ENCODE measurements at regions not wholly inside any gene's neighbourhood (a gene's known extent, or its start where the extent isn't known, plus 50 kb on each side); places are given as distances from the start of the nearest gene placed in this dataset.

DNA sequence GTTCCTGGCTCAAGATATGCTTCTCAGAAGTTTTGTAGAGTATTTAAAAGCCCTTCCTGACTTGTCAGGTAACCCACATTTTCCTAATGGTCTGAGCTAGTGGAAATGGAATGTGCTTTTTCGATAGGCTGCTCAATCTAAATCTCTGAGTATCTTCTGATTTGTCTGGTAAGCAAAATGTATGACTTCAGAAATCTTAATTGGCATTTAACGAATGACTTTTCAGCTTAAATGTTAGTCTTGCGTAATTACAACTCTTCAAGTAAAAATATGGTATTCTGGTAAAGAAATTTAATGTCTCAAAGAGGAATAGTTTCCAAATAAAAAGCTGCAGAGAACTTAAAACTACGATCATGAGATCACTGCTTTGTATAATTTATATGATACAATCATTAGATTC, 379.1 kb downstream of the ANKRD50 start:
- TF ChIP-seq, protein P1, sequence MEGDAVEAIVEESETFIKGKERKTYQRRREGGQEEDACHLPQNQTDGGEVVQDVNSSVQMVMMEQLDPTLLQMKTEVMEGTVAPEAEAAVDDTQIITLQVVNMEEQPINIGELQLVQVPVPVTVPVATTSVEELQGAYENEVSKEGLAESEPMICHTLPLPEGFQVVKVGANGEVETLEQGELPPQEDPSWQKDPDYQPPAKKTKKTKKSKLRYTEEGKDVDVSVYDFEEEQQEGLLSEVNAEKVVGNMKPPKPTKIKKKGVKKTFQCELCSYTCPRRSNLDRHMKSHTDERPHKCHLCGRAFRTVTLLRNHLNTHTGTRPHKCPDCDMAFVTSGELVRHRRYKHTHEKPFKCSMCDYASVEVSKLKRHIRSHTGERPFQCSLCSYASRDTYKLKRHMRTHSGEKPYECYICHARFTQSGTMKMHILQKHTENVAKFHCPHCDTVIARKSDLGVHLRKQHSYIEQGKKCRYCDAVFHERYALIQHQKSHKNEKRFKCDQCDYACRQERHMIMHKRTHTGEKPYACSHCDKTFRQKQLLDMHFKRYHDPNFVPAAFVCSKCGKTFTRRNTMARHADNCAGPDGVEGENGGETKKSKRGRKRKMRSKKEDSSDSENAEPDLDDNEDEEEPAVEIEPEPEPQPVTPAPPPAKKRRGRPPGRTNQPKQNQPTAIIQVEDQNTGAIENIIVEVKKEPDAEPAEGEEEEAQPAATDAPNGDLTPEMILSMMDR (IDR thresholded peaks at IDR 0.05; ENCODE audit: low read depth, low read length, missing control alignments) = no peak
- Histone ChIP-seq H3K36me3 (replicated peaks) (no peaks in the 10 kb centered on the region), H3K4me3 (ENCODE audit: low read depth, low read length) (no peak overlapping the region), H3K27me3 (replicated peaks) (no peaks in the 10 kb centered on the region), H3K27ac (no peak overlapping the region)
- DNase-seq = no peak
- in situ Hi-C loops (cut with HindIII; ENCODE audit: low pct_ligation_motif_present, low sequenced_read_pairs) = no loop called here

DNA sequence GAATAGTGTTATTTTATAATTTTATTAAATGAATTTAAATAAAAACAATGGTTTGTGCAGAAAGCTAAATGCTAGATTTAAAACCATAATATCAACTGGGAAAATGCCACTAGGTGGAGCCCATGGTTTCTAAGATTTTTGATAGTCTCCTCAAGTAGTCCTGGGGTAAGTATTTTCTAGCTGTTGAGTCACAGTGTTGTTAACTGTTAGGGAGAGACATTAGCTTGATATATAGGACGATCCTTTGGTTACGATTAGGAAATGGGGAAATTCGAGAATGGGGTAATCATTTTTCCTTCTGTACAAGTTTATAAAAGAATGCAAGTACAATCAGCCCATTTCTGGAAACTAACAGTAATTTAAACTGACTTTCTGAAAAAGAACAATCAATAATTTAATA, 378.4 kb downstream of the ANKRD50 start:
- peak; percentile 83 for DNase-seq
- no peak overlapping the region for H3K4me3 ChIP-seq (ENCODE audit: low read depth, low read length)
- no peaks in the 10 kb centered on the region for H3K27me3 ChIP-seq (replicated peaks)
- TF ChIP-seq, protein P1 (IDR thresholded peaks at IDR 0.05; ENCODE audit: low read depth, low read length, missing control alignments) = peak; percentile 55
- peak overlapping the region; percentile 11 for H3K27ac ChIP-seq
- in situ Hi-C loops (cut with HindIII; ENCODE audit: low pct_ligation_motif_present, low sequenced_read_pairs) = no loop called here
- H3K36me3 ChIP-seq (replicated peaks) = no peaks in the 10 kb centered on the region

DNA sequence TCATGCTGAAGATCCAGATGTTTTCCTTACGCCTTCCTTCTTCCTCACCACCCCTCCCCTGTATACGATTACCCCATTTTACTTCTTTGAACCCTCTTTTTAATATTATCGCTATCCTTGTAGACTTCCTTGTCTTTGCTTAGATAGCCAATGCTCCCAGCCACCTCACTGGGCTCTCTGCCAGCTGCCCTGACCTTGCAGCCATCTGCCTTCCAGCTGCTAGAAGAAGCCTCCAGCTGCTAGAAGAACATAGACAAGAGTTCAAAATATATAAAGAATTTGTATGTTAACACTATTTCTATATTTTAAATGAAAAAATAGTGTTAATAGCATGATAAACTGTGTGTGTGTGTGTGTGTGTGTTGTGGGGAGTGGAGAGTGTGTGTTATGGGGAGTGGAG, 374.7 kb downstream of the ANKRD50 start:
- H3K27me3 ChIP-seq (replicated peaks) = no peaks in the 10 kb centered on the region
- in situ Hi-C loops (cut with HindIII; ENCODE audit: low pct_ligation_motif_present, low sequenced_read_pairs) = no loop called here
- TF ChIP-seq, protein P1 (IDR thresholded peaks at IDR 0.05; ENCODE audit: low read depth, low read length, missing control alignments) = no peak
- no peak for DNase-seq
- no peaks in the 10 kb centered on the region for H3K36me3 ChIP-seq (replicated peaks)
- no peak overlapping the region for H3K27ac ChIP-seq
- H3K4me3 ChIP-seq (ENCODE audit: low read depth, low read length) = no peak overlapping the region

DNA sequence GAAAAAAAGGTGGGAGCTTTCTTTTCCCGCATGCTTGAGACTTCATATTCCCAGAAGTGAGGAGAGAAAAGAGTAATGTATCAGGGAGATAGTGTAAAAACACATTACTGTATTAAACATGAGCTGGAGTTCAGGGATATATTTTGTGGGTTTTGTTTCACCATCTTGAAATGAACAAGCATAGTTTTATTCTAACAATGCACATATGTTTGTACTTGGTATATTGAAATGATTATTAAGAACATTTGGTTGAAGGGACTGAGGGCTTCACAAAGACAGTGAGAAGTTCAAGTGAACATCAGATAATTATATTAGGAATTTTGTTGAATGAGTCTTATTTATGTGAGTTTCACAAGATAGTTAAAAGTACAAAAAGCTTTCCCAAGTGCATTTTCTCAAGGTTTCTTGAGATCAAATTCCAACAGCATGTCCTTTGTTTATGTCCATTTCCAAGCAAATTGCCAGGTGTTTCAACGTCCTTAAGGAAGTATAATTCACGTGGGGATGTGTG, 368.8 kb downstream of the ANKRD50 start:
- DNase-seq = no peak
- H3K36me3 ChIP-seq (replicated peaks) = no peaks in the 10 kb centered on the region
- in situ Hi-C loops (cut with HindIII; ENCODE audit: low pct_ligation_motif_present, low sequenced_read_pairs) = no loop called here

DNA sequence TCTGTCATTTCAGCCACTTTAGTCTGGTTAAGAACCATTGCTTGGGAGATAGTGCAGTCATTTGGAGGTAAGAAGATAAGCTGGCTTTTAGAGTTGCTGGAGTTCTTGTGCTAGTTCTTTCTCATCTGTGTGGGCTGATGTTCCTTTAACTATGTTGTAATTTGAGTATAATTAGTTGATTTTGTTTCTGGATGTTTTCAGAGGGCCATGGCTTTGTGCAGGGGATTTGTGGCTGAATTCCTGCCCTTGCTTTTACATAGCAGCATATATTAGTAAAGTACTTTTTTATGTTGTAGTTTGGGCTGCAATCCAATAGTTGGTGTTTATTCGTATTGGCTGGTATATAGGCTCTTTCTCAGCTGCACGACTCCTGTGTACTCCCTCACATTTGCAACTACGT, 339.6 kb downstream of the ANKRD50 start:
- no peak overlapping the region for H3K27ac ChIP-seq
- in situ Hi-C loops (cut with HindIII; ENCODE audit: low pct_ligation_motif_present, low sequenced_read_pairs) = no loop called here
- no peaks in the 10 kb centered on the region for H3K27me3 ChIP-seq (replicated peaks)
- TF ChIP-seq, protein P1 (IDR thresholded peaks at IDR 0.05; ENCODE audit: low read depth, low read length, missing control alignments) = no peak
- no peak overlapping the region for H3K4me3 ChIP-seq (ENCODE audit: low read depth, low read length)
- H3K36me3 ChIP-seq (replicated peaks) = no peaks in the 10 kb centered on the region
- DNase-seq = no peak

More for the DNA sequence above, 368.8 kb downstream of the ANKRD50 start:
- TF ChIP-seq, protein P1 (IDR thresholded peaks at IDR 0.05; ENCODE audit: low read depth, low read length, missing control alignments) = no peak
- no peaks in the 10 kb centered on the region for H3K27me3 ChIP-seq (replicated peaks)
- no peak overlapping the region for H3K27ac ChIP-seq
- H3K4me3 ChIP-seq (ENCODE audit: low read depth, low read length) = no peak overlapping the region

DNA sequence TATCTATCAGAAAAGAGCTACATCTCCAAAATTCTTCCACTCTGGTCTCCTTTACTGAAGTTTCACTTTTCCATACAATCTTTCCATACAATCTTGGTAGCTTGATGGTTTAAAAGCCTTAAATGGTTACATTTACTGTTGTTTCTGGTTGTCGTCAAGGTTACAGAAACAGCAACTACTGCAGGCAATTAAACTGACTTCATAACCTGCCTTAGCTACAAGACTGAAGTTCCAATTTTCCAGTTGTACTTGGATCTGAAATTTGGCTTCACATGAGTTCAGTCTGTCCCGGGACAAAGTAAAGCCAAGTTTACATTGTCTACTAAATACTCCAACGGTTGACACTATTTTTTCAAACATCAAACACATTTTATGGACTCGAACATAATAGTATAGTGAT, 326.4 kb downstream of the ANKRD50 start:
- Histone ChIP-seq H3K27me3 (replicated peaks) (no peaks in the 10 kb centered on the region), H3K36me3 (replicated peaks) (no peaks in the 10 kb centered on the region), H3K4me3 (ENCODE audit: low read depth, low read length) (no peak overlapping the region), H3K27ac (no peak overlapping the region)
- TF ChIP-seq, protein P1 (IDR thresholded peaks at IDR 0.05; ENCODE audit: low read depth, low read length, missing control alignments) = no peak
- no peak for DNase-seq
- in situ Hi-C loops (cut with HindIII; ENCODE audit: low pct_ligation_motif_present, low sequenced_read_pairs) = no loop called here

All from brain microvascular endothelial cell (primary cell).